ENCODE measurements at regions not wholly inside any gene's neighbourhood (a gene's known extent, or its start where the extent isn't known, plus 50 kb on each side); places are given as distances from the start of the nearest gene placed in this dataset.

DNA sequence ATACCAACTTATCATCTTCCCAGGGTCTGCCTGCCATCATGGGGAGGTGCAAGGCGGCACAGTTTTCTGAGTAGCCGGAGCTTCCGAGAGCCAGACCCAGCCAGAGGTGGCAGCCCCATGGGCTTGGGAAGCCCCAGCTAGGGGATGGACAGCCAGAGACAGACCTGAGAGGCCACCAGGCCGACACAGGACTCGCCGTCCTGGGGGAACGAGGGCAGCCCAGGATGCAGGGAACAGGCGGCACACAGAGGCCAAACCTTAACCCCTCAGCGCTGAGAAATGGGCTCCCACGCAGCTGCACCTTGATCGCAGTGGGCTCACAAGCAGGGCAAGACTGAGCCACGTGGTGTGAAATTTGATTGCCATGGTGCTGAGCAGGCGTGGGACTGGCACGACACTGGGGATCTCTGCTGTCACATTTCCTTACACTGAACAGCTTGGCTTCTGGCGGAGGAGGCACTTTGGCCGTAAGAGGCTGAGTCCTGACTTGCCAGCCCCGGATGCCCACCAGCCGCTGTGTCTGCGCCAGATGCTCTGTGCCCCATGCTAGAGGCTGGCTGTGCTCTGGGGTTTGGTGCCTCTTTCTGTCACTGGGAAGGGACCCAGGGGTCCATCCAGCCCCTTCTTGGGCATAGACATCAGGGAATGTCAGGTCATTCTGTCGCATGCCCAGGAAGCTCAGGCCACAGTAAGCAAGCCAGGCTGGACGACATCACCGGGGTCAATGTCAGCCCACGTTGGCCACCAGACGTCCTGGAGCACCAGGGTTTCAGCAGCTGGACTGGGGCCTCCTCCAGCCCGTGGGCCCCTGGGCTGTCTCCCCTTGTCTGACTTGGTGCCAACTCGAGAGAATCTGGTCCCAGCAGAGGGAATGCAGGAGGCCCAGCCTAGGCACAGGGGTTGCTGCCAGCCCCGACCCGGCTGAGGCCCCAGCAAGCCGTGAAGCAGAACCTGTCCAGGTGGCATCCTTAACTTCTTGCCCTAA is 312.1 kb upstream of the MYT1L start:
- TF ChIP-seq, protein P1, sequence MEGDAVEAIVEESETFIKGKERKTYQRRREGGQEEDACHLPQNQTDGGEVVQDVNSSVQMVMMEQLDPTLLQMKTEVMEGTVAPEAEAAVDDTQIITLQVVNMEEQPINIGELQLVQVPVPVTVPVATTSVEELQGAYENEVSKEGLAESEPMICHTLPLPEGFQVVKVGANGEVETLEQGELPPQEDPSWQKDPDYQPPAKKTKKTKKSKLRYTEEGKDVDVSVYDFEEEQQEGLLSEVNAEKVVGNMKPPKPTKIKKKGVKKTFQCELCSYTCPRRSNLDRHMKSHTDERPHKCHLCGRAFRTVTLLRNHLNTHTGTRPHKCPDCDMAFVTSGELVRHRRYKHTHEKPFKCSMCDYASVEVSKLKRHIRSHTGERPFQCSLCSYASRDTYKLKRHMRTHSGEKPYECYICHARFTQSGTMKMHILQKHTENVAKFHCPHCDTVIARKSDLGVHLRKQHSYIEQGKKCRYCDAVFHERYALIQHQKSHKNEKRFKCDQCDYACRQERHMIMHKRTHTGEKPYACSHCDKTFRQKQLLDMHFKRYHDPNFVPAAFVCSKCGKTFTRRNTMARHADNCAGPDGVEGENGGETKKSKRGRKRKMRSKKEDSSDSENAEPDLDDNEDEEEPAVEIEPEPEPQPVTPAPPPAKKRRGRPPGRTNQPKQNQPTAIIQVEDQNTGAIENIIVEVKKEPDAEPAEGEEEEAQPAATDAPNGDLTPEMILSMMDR (conservative IDR thresholded peaks at IDR 0.05; ENCODE audit: low read depth, low read length) = no peak
- TF ChIP-seq RFX5 (IDR thresholded peaks at IDR 0.05; ENCODE audit: low read depth, low read length) = no peak
- no peak for TF ChIP-seq RAD21 (IDR thresholded peaks at IDR 0.05; ENCODE audit: low read length)
- no peak for TF ChIP-seq USF2 (IDR thresholded peaks at IDR 0.05; ENCODE audit: low read depth, low read length)
- TF ChIP-seq MAFK (IDR thresholded peaks at IDR 0.05; ENCODE audit: low read depth, low read length) = no peak
- no peak for TF ChIP-seq POLR2A (IDR thresholded peaks at IDR 0.05; ENCODE audit: low read depth, low read length)
- no peak for TF ChIP-seq RCOR1 (IDR thresholded peaks at IDR 0.05; ENCODE audit: insufficient replicate concordance, low read length)
- TF ChIP-seq SMC3 (IDR thresholded peaks at IDR 0.05; ENCODE audit: low read depth, low read length) = no peak
- no peak for TF ChIP-seq BHLHE40 (IDR thresholded peaks at IDR 0.05; ENCODE audit: low read depth, low read length)
